ENCODE measurements at regions not wholly inside any gene's neighbourhood (a gene's known extent, or its start where the extent isn't known, plus 50 kb on each side); places are given as distances from the start of the nearest gene placed in this dataset.

- no peak overlapping the region for H3K4me3 ChIP-seq
- ATAC-seq (peak; percentile 58 to 79 (median 70)), DNase-seq (peak in 1 of 3 donors; percentile 52)
- H3K9me3 ChIP-seq, result no peaks in the 10 kb centered on the region
- peaks cover 0 to 25% (median 8%) of the 10 kb centered on the region in 4 donors for H3K4me1 ChIP-seq
- no peaks in the 10 kb centered on the region for H3K27me3 ChIP-seq
- intact Hi-C loops (cut with DNase I), result no loop called here
- 44% methylated on average over 2 of the region's 2 CpGs for WGBS (ENCODE audit: insufficient coverage, low coverage, low lambda C conversion rate, missing lambda C conversion rate)
- TF ChIP-seq CTCF (IDR thresholded peaks at IDR 0.05), result no peak
- no peak for TF ChIP-seq POLR2A (IDR thresholded peaks at IDR 0.05)
- peak overlapping the region in 2 of 3 donors; percentile 69 to 81 for H3K27ac ChIP-seq
- H3K36me3 ChIP-seq, result no peaks in the 10 kb centered on the region
Observed at GRCh38 chr12:91818227-91819131, 327.2 kb downstream of the BTG1 start.

GRCh38 chr12:91817517-91817916 lies 328.1 kb downstream of the BTG1 start:
- WGBS (ENCODE audit: insufficient coverage, low coverage, low lambda C conversion rate, missing lambda C conversion rate), result 21% methylated on average over 2 of the region's 2 CpGs
- Histone ChIP-seq H3K4me1 (peaks cover 0 to 25% (median 8%) of the 10 kb centered on the region in 4 donors), H3K27ac (peak overlapping the region in 2 of 3 donors; percentile 1 to 81), H3K27me3 (no peaks in the 10 kb centered on the region), H3K4me3 (no peak overlapping the region), H3K9me3 (no peaks in the 10 kb centered on the region), H3K36me3 (no peaks in the 10 kb centered on the region)
- ATAC-seq, result peak; percentile 81 to 90 (median 88)
- TF ChIP-seq POLR2A (IDR thresholded peaks at IDR 0.05) (no peak), CTCF (IDR thresholded peaks at IDR 0.05) (no peak)
- peak; percentile 25 to 88 (median 52) for DNase-seq
- intact Hi-C loops (cut with DNase I), result no loop called here

- Histone ChIP-seq H3K27ac (no peak overlapping the region), H3K9me3 (no peaks in the 10 kb centered on the region), H3K27me3 (no peaks in the 10 kb centered on the region), H3K4me3 (no peak overlapping the region), H3K36me3 (no peaks in the 10 kb centered on the region), H3K4me1 (peaks cover 0 to 20% (median 8%) of the 10 kb centered on the region in 4 donors)
- TF ChIP-seq CTCF (IDR thresholded peaks at IDR 0.05), result no peak
- 91% methylated on average over 3 of the region's 3 CpGs for WGBS (ENCODE audit: insufficient coverage, low coverage, low lambda C conversion rate, missing lambda C conversion rate)
- ATAC-seq, result no peak
- no peak for DNase-seq
- intact Hi-C loops (cut with DNase I), result no loop called here
Observed at GRCh38 chr12:91813701-91814100, 331.9 kb downstream of the BTG1 start.

GRCh38 chr12:91811481-91812287 lies 334.0 kb downstream of the BTG1 start:
- H3K4me1 ChIP-seq, result peaks cover 0 to 2% (median under 1%) of the 10 kb centered on the region in 4 donors
- no peak overlapping the region for H3K27ac ChIP-seq
- H3K4me3 ChIP-seq, result no peak overlapping the region
- 30% methylated on average over 5 of the region's 5 CpGs for WGBS (ENCODE audit: insufficient coverage, low coverage, low lambda C conversion rate, missing lambda C conversion rate)
- intact Hi-C loops (cut with DNase I), result no loop called here
- H3K9me3 ChIP-seq, result no peaks in the 10 kb centered on the region
- ATAC-seq (peak; percentile 73 to 86 (median 83)), DNase-seq (peak; percentile 54 to 73 (median 57))
- no peaks in the 10 kb centered on the region for H3K36me3 ChIP-seq
- H3K27me3 ChIP-seq, result no peaks in the 10 kb centered on the region
- peak; percentile 75 to 81 (median 80) for TF ChIP-seq CTCF (IDR thresholded peaks at IDR 0.05)
- TF ChIP-seq POLR2A (IDR thresholded peaks at IDR 0.05), result no peak

Data from right lobe of liver (tissue), 6 donors.